Activated CD4-positive, alpha-beta T cell treated with anti-CD3 and anti-CD28 coated beads for 48 hours (primary cell): ENCODE measurements at regions not wholly inside any gene's neighbourhood (a gene's known extent, or its start where the extent isn't known, plus 50 kb on each side); places are given as distances from the start of the nearest gene placed in this dataset.

ENCODE experiments used
- DNase-seq: peaks from one replicate; pipeline ENCODE4 v3.0.0-alpha.2; 2020

GRCh38 chr9:135255033-135255840 is 167.8 kb downstream of the OLFM1 start:
- no peak for DNase-seq

GRCh38 chr9:135255841-135256580 is 168.5 kb downstream of the OLFM1 start:
- no peak for DNase-seq

GRCh38 chr9:135256581-135257354 is 169.3 kb downstream of the OLFM1 start:
- DNase-seq, result no peak

GRCh38 chr9:135258461-135258860 is 171.0 kb downstream of the OLFM1 start:
- no peak for DNase-seq

GRCh38 chr9:135259273-135259672 is 171.8 kb downstream of the OLFM1 start:
- no peak for DNase-seq

DNA sequence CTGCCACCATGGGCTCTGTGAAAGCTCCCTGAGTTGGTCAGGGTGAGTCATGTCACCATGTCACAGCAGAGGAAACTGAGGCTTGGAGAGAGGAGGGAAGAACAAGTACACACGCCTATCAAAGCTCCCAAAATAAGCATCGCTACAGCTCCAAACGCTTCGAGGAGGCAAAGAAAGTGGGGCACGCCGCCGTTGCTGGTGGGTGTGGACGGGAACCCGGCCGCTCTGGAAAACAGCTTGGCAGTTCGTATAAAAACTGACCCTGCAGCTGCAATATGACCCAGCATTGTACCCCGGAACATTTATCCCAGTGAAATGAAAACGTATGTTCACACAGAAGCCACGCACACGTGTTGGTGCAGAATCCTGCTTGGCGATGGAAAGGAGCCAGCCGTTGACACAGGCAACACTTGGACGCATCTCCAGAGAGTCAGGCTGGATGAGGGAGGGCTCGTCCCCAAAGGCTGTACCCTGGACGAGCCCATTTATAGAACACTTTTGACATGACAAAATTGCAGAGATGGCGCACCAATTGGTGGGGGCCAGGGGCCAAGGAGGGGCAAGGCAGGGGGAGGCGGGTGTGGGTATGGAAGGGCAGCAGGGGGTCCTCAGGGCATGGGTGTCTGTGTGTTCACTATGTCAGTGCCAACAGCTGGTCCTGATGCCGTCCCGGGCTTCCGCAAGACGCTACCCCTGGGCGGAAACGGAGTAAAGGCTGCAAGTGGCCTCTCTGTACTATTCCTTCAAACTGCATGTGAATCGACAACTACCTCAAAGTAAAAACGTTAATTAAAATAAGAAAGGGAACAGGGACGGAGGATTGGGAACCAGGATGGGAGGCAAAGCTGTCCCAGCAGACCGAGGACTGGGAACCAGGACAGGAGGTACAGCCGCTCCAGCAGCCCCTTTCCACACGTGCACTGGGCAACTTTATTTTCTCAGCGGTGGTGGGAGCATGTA is 173.0 kb downstream of the OLFM1 start:
- DNase-seq, result no peak

DNA sequence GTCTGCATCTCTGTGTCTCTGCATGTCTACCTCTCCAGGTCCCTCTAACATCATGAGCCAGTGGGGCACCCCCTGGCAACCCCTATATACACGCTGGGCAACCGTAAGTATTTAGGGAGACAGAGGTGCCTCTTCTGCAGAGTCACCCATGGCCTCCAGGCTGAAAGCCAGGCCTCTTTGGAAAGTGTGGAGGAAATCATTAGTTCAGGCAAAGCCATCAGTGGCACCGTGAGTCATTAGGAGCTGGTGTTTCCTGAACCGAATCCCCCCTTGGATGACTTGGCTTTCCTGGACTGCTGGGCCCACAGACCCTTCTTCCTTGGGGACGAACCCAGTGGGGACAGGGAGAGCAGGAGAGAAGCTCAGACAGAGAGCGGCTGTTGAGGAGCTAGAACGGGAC is 174.8 kb downstream of the OLFM1 start:
- no peak for DNase-seq

DNA sequence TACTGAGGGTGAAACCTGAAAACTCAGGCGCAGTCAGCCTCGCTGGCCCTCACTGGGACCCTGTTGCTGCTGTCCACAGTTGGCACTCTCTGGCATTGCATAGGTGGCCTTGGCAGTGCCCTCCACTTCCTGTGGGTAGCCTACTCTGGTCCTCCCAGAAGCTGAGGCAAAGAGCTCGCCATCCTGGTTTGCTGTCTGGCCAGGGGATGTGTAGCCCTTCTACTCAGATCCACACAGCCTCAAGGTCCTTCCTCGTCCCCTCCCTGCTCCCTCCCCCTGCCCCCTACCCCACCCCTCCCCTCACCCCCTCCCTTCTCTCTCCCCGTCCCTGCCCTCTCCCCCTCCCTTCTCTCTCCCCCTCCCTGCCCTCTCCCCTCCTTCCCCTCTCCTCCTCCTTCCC is 176.0 kb downstream of the OLFM1 start:
- no peak for DNase-seq

DNA sequence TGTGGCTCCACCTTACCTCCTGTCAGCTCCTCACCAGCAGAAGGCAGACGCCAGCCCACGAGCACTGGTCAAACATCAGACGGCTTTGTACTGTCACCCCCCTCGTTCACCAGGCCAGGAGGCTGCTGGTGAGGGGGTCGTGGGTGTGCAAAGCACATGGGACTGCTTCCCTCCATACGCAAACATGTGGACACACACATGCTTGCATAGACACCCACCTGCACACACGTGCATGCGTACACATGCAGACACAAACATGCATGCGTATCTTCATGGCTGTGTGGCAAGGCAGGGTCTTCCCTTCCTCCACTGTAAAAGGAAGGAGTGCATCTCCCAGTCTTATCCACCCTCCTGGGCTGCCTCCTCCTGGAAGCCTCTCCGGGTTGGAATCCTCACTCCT is 178.5 kb downstream of the OLFM1 start:
- no peak for DNase-seq

GRCh38 chr9:135267191-135267809 is 179.8 kb downstream of the OLFM1 start:
- DNase-seq, result no peak

GRCh38 chr9:135268031-135268430 is 180.6 kb downstream of the OLFM1 start:
- DNase-seq, result no peak

DNA sequence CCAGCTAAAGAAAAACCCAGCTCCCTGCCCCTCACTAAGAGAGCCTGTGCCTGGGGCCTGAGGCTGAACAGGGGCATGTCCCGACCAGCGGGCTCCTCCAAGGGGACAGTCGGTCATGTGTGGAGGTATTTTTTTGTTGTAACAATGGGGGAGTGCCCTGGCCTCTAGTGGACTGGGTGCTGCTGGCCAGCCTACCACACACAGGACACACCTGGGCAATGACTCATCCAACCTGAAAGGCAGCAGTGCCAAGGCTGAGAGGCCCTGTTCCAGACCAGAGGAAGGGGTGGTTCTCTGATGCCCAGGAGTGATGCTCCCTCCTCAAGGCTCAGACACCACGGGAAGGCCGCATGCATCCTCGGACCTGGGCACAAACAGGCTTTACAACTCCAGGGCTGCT is 181.5 kb downstream of the OLFM1 start:
- DNase-seq, result no peak

DNA sequence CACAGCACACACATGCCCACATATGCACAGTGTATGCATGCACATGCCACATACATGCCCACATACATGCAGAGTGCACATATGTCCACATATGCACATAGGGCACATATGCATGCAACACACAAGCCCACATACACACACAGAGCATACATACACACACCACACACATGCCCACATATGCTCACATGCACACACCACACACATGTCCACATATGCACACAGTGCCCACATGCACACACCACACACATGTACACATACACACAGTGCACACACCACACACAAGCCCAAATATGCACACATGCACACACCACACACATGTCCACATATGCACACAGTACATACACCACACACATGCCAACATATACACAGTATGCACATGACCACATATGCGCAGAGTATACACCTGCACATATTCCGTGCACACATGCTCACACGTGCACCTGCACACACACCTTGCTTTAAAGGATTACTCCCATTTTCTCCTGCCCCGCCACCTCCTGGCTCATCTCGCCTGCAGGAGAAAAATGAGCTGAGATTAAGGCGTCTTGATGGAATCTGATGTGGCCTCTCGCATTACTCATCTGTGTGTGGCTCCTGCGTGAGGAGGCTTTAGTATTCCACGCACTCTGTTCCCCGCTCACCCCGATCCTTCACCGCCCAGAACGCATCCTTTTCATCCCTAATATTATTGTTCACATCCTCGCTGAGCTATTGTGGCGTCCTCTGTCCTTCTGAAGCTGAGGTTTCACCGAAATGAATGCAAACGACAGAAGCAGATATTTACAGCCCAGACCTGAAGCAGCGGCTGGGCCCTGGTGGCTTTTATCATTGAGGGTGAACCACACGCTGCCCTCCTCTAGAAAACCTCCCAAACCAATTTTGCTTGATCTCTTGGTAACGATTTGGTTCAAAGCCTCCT is 182.7 kb downstream of the OLFM1 start:
- DNase-seq, result no peak

DNA sequence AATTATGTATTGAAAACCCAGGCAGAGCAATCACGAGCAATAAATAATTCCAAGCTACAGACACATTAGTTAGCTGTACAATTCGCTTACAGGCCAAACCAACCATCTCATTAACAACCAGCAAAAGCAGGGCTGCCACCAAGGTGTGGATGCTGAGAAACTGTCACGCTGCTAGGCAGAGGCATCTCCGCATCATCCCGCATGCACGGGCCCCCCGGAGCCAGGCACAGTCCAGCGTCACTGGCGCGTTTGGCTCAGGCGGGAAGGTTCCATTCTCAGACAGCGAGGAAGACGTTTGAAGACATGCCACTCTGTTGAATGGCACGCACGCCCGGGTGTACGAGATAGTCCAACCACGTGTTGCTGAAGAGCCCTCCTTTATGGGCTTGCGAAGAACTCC is 184.0 kb downstream of the OLFM1 start:
- no peak for DNase-seq

DNA sequence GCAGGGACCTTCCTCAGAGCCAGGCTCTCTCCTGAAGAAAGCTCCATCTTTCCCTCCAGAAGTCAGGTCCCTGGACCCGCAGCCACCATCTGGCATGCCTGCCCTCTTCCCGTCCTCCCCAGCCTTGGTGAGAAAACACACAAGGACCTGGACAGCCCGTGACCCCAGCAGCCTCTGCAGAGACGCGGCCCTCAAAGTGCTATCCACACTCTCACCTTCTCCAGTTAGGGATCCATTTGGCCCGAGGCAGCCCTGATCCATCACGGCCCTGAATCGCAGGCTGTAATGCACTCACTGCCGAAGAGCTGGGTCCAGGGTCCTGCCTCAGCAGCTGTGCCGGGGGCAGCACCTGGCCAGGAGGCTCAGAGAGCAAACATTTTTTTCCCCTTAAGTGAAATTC is 185.1 kb downstream of the OLFM1 start:
- DNase-seq, result no peak

DNA sequence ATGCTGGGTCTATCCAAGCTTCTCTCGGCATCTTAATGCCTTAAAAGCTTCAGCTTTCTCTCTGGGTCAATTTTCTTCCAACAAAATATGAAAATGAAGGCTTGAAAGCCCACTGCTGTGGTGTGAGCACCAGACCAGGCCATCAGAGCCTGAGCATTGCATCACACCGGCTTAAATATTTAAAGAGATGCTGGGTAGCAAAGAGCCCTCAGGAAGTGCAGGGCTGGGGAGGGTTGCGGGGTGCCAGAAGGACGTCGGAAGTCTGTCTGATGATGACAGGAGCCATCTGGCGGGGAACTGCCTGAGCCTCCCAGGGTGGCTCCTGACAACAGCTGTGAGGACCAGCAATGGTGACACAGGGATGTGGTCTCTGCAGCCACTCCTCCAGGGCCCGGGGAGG is 185.5 kb downstream of the OLFM1 start:
- DNase-seq, result no peak

DNA sequence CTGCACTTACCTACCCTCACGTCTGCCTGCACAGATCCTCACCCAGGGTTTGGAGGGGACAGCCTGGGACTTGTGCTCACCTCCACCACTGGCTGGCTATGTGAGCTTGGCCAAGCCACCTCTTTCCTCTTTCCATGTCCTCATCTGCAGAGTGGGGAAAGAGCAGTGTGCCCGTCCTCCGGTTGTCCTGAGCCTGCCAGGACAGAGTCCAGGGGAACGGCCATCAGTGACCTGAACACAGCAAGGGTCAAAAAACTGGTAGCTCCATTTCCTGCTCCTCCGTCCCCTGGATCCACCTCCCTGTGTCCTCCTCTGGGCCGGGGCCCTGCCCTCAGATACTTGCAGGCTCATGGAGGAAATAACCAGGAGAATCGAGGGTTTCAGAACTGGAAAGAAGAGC is 187.7 kb downstream of the OLFM1 start:
- no peak for DNase-seq

GRCh38 chr9:135275571-135276289 is 188.3 kb downstream of the OLFM1 start:
- DNase-seq, result no peak

DNA sequence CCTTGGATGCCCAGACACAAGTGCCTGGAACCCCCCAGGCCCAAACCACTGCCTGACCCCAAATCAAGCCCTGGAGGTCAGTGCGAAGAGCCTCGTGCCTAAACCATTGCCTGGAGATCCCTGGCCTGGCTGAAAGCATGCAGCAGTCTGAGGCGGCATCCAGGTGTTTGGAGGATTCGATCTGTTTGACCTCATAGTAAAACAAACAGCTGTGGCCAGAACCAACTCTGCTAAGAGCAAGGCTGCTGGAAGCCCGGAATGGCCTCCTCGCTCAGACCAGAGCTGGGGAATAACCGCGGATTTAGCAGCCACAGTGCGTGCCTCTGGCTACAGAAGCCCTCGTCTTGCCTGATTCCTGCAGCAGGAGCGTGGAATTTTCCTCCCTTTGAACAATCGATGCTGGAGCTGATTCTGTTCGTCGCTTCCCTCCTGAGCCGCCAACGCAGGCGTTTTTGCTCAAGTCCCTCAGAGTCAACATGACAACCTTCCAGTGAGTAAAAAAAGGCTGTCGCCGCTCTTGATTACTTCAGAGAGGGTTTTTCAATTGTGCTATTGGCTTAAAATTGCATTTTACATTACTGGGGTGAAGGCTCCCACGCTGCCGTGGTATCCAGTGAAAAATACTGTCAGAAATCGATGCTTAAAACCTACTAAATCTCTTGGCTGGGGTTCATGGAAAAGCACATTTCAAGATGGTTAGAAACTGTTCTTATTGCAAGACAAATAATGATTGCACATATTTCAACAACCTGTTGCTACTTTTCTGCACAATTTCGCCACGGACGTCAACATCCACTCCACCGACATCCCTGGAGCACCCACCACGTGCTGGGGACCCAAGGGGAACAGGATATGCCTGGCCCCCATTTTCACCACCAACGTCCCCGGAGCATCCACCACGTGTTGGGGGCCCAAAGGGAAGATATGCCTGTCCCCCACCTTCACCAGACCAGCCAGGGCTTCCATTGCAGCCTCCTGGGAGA is 190.0 kb downstream of the OLFM1 start:
- DNase-seq, result no peak
